Ammon's horn (tissue), 1 donor: ENCODE measurements at regions not wholly inside any gene's neighbourhood (a gene's known extent, or its start where the extent isn't known, plus 50 kb on each side); places are given as distances from the start of the nearest gene placed in this dataset.
"Not testable (repeated sequence)": the region's sequence is repeated elsewhere in the genome, so short reads cannot be mapped to it uniquely, and the experiment has no call there.

ENCODE experiments used
- DNase-seq: peaks from one replicate; pipeline ENCODE4 v3.0.0-alpha.2; 2016; ENCODE audit warnings: low spot score

DNA sequence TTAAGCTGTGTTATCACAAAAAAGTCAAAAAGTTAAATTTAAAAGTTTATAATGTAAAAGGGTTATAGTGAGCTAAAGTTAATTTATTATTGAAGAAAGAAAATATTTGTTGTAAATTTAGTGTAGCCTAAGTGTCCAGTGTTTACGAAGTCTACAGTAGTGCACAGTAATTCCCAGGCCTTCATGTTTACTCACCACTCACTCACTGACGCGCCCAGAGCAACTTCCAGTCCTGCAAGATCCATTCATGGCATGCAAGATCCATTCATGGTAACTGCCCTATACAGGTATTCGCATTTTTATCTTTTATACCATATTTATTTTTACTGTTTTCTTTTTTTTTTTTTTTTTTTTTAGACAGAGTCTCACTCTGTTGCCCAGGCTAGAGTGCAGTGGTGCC lies 69.5 kb downstream of the TPRA1 start:
- DNase-seq, result no peak

DNA sequence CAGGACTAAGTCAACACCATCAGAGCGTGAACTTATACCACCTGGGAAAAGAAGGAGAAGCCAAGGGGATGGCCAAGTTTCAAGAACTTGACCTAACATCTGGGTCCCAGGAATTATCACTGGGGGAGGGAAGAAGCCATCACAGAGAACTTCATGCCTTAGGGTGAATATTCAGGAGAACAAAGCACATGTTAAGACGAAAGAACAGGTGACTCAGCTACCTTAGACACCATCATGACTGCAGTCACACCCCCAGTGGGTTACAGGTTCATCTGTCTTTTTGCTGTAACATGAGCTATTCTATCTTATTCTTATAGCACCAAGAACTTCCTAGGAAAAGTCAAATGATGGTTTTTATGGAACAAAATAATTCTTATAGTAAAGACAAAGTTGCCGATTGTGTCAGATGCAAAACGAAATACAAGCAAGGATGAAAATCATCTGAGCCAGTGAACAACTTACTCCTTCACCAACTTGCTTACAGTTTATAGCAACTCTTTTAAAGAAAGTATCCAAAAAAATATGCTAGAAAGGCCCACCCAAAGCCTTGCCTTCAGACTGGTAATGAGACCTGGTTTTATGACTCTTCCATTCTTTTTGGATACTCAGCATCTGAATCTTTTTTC lies 72.0 kb downstream of the TPRA1 start:
- DNase-seq, result no peak

GRCh38 chr3:127512256-127512655 lies 78.3 kb downstream of the TPRA1 start:
- DNase-seq, result no peak

- no peak for DNase-seq
Observed at GRCh38 chr3:127501177-127501576, 89.4 kb downstream of the TPRA1 start.

GRCh38 chr3:127497676-127498075 lies 92.9 kb downstream of the TPRA1 start:
- no peak for DNase-seq

GRCh38 chr3:127497166-127497565 lies 93.4 kb downstream of the TPRA1 start:
- DNase-seq, result no peak

DNA sequence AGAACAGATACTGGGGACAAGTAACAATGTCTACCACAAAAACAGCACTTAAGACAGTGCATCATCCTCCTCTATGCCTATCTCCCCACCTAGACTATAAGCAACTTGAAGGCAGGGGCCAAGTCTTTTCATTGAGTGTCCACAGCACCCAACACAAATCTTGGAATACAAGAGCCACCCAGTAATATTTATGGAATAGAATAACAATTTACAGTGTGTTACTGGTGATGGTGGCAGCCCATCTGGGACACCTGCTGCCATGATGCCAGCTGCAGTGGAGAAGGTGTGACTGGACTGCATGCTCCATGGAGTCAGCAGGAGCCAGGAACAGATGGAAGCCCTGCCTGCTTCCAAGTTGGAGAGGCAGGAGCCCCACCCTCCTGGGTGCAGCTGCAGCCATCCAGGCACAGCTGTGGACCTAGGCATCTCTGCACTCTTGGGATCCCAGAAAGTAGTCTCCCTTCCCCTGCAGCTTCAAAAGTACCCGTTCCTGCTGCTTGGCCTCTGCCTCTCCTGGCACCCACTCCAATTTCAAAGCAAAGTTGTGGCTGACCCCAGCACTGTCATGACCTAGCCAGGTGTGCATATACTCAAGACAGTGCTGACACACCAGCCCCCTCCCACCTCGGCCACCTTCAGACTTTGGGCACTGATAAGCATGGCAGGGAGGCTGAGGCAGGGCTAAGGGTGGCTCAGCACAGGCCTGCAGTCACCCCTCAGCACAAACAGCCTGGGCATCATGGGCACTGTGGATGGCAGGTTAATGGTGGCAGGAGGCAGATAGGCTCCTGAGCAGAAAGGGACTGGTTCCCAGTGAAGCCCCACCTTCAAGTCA lies 94.5 kb downstream of the TPRA1 start:
- no peak for DNase-seq

- DNase-seq, result no peak
Observed at GRCh38 chr3:127493924-127494646, 96.4 kb downstream of the TPRA1 start.

DNA sequence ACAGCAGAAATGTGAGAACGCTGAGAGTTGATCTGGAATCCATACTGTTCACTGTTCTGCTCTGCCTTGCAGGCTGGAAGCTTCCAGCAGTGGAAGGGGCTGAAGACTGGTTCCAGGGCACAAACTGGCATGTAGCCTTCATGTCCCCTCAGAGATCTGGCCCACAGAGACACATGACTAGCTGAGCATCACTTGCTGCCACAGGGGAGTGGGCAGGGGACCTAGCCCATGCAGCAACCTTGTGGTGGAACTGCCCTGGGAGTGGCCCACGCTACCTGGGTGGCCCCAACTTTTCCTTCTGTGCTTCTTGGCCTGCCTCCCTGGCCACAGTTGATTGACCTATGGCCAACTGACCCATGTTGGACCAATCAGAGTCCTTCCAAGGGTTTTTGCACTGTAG lies 98.1 kb downstream of the TPRA1 start:
- DNase-seq, result no peak

DNA sequence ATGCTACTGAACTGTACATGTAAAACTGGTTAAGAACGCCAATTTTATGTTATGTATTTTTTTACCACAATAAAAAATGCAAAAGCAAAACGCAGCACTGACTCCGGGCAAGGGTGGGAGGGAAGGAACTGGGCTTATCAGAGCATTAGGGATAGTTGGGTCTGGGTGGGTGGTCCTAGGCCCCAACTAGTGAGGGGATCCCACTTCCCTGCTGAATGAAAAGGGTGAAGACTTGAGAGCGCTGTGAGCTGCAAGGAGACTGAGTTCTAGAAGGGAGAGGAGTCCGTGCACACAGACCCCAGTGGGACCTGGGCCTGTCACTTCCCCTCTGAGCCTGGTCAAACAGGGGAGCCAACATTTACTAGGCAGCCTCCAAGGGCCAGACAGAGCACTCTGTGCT lies 98.6 kb downstream of the TPRA1 start:
- DNase-seq, result no peak

DNA sequence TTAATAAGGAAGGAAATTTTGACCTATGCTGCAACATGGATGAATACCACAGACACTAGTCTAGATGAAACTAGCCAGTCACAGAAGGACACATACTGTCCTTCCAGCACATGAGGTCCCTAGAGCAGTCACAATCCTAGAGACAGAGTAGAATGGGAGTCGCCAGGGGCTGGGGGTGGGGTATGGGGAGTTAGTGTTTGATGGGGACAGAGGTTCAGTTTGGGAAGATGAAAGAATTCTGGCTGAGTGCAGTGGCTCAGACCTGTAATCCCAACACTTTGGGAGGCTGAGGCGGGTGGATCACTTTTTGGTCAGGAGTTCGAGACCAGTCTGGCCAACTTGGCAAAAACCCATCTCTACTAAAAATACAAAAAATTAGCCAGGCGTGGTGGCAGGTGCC lies 99.2 kb downstream of the TPRA1 start:
- DNase-seq, result no peak

GRCh38 chr3:127491024-127491305 lies 99.6 kb downstream of the TPRA1 start:
- not testable (repeated sequence) for DNase-seq

DNA sequence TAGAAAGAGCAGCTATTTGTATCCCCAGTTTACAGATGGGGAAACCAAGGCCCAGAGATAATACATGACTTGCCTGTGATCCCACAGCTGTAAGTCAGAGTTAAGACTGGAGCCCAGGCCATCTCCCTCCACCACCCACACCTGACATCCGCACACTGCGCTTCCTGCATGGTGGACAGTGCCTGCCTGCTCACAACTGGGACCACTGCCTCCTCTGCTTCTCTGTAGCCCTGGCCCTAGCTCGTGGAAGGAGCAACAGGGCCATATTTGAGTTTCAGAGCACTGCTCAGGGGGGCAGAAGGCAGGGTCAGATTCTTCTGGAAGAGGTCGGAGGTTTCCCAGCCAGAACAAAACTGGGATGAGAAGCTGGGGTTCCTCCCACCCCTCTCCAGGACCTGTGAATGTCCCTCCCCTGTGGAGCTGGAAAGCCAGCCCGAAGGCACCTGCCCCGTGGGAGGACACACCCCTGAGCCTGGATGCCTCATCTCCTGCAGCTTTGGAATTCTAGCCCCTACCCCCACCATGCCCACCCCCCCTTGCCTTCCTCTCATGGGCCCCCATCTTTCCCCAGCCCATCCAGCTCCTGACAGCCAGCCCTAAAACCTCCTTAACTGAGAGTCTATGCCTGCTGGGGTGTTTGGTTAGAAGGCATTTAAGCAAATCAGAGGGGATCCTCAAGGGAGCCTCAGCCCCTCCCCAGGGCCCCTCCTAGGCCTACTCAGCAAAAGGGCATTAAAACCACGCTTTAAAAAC lies 100.1 kb downstream of the TPRA1 start:
- no peak for DNase-seq

GRCh38 chr3:127489357-127489756 lies 101.2 kb downstream of the TPRA1 start:
- DNase-seq, result no peak

GRCh38 chr3:127488740-127489139 lies 101.8 kb downstream of the TPRA1 start:
- DNase-seq, result no peak

DNA sequence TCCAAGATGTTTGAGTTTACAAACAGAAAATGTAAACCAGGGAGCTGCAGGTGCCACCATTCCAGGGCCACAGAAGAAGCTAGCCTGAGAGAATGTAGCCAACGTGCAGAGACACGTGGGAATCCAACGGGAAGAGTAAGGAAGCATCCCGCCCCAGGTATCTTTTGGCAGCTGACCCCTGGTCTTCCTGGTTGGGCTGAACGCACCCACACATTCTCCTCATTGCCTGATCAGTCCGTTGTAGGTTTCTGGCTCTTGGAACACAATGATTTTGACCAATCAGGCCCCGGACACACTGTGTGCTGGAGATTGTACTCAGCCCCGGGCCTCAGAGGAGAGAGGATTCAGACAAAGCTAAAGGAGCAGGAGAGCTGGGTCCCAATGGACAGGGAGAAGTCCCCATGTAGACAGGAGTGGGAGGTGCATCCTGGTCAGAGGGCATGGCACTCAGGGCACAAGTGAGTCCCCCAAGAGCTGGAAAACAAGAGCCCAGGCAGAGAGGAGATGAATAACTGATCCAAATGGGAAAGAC lies 102.3 kb downstream of the TPRA1 start:
- DNase-seq, result no peak

GRCh38 chr3:127487196-127487595 lies 103.3 kb downstream of the TPRA1 start:
- no peak for DNase-seq

GRCh38 chr3:127486321-127486944 lies 104.1 kb downstream of the TPRA1 start:
- DNase-seq, result no peak

- DNase-seq, result no peak
Observed at GRCh38 chr3:127485396-127486170, 105.0 kb downstream of the TPRA1 start.

DNA sequence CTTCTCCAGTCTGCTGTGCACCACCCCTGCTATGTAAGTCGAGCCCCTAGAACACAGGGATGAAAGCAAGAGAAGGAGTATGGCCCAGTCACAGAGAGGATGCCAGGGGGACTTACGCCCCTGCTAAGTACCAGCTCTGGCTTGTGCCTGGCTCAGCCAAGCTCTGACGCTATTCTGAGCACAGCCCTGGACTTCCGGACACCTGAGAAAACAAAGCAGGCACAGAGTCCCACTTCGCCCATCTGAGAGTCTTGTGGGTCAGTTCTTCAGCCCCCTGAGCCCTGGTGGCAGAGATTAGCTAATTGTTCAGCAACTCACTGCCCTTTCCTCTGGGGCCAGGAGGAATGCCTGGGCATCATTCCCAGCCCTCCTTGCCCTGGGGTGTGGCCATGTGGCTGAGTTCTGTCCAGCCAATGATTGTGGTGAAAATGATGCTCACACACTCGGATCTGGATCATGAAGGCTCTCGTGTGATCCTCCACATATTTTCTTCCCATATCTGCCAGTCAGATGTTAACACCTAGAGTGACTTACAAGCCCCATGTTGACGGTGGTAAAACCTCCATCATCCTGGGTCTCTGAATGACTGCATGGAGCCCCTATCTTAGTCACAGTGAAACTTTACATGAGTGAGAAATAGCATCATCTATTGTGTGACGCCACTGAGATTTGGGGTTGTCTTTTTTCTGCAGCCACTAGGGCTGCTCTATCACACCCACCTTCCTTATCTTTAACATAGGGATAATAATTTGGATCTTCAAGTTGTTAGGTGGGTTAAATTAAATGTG lies 105.7 kb downstream of the TPRA1 start:
- no peak for DNase-seq
